Stimulated activated CD4-positive, alpha-beta T cell treated with anti-CD3 and anti-CD28 coated beads, Interleukin-12 subunit alpha, Interleukin-12 subunit beta, amount 100 ng/mL, for 24 hours (primary cell): ENCODE measurements at regions not wholly inside any gene's neighbourhood (a gene's known extent, or its start where the extent isn't known, plus 50 kb on each side); places are given as distances from the start of the nearest gene placed in this dataset.

ENCODE experiments used
- DNase-seq, 2 experiments: peaks; one replicate each; pipeline ENCODE4 v3.0.0-alpha.2; 2020; ENCODE audit warnings: low read depth in 2 of 2

GRCh38 chr5:173529861-173530260 is 86.6 kb downstream of the BOD1 start:
- DNase-seq = no peak

- DNase-seq = no peak
Measured at GRCh38 chr5:173527671-173528070, 88.8 kb downstream of the BOD1 start.

- no peak for DNase-seq
Measured at GRCh38 chr5:173524136-173524535, 92.3 kb downstream of the BOD1 start.

- no peak for DNase-seq
Measured at GRCh38 chr5:173523388-173523787, 93.1 kb downstream of the BOD1 start.

GRCh38 chr5:173522518-173522917 is 93.9 kb downstream of the BOD1 start:
- no peak for DNase-seq

GRCh38 chr5:173518856-173519255 is 97.6 kb downstream of the BOD1 start:
- DNase-seq = no peak

GRCh38 chr5:173517648-173518047 is 98.8 kb downstream of the BOD1 start:
- no peak for DNase-seq

- DNase-seq = no peak
Measured at GRCh38 chr5:173515526-173515925, 100.9 kb downstream of the BOD1 start.

- DNase-seq = no peak
Measured at GRCh38 chr5:173514661-173515060, 101.8 kb downstream of the BOD1 start.

GRCh38 chr5:173513521-173513991 is 102.9 kb downstream of the BOD1 start:
- DNase-seq = no peak

- no peak for DNase-seq
Measured at GRCh38 chr5:173512637-173513435, 103.6 kb downstream of the BOD1 start.

GRCh38 chr5:173509060-173509459 is 107.4 kb downstream of the BOD1 start:
- no peak for DNase-seq

- no peak for DNase-seq
Measured at GRCh38 chr5:173507171-173507570, 109.3 kb downstream of the BOD1 start.

GRCh38 chr5:173505634-173506033 is 110.8 kb downstream of the BOD1 start:
- no peak for DNase-seq

- no peak for DNase-seq
Measured at GRCh38 chr5:173501922-173502321, 114.5 kb downstream of the BOD1 start.

- no peak for DNase-seq
Measured at GRCh38 chr5:173501271-173501670, 115.2 kb downstream of the BOD1 start.

- DNase-seq = no peak
Measured at GRCh38 chr5:173500213-173500560, 116.3 kb downstream of the BOD1 start.

GRCh38 chr5:173499471-173500212 is 116.8 kb downstream of the BOD1 start:
- no peak for DNase-seq

- no peak for DNase-seq
Measured at GRCh38 chr5:173498739-173499470, 117.5 kb downstream of the BOD1 start.

GRCh38 chr5:173498286-173498685 is 118.2 kb downstream of the BOD1 start:
- DNase-seq = no peak

- no peak for DNase-seq
Measured at GRCh38 chr5:173497685-173498084, 118.8 kb downstream of the BOD1 start.

- DNase-seq = no peak
Measured at GRCh38 chr5:173496883-173497255, 119.6 kb downstream of the BOD1 start.
